ENCODE measurements at regions not wholly inside any gene's neighbourhood (a gene's known extent, or its start where the extent isn't known, plus 50 kb on each side); places are given as distances from the start of the nearest gene placed in this dataset.

DNA sequence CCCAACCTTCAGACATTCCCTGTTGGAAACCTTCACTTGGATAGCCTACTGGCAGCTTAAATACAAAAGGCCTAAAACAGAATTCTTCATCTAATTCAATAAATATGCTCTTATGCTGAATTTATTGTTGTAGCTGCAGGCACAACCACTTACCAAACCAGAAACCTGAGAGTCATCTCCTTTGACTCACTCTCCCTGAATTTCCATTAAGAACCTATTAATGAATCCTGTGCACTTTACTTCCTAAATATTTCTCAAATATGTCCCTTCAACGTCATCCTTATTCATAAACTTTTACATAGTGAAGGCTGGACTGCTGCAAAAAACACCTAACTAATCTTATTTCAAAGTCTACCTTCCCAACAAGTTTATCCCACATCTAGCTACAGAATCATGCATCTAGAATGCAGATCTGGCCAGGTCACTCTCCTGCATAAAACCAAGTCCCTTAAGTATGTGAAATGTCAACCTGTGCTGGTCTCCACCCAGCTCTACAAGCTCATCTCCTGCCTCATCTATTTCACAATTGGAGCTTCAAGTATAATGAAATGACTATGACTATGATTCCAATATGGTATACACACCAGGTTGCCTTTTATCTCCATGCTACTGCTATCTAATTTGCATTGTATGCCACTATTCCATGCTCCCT is 354.2 kb downstream of the ZEB2 start:
- Histone ChIP-seq H3K9ac (no peak overlapping the region), H4K20me1 (ENCODE audit: low read depth) (no peaks in the 10 kb centered on the region), H3K27ac (no peak overlapping the region), H3K4me3 (no peak overlapping the region), H3K79me2 (ENCODE audit: low read depth) (no peaks in the 10 kb centered on the region), H3F3A (ENCODE audit: low read depth) (no peaks in the 10 kb centered on the region), H3K4me2 (no peak overlapping the region), H3K27me3 (no peaks in the 10 kb centered on the region), H3K9me3 (ENCODE audit: low read depth) (no peaks in the 10 kb centered on the region), H3K4me1 (no peaks in the 10 kb centered on the region), H2AFZ (replicated peaks) (no peak overlapping the region), H3K36me3 (no peaks in the 10 kb centered on the region)
- Mint-ChIP-seq H3K9me3 (no peaks in the 10 kb centered on the region), H3K27me3 (ENCODE audit: insufficient read depth, low read depth) (peaks cover 2% of the 10 kb centered on the region), H3K36me3 (peaks cover 2% of the 10 kb centered on the region), H3K27ac (no peak overlapping the region), H3K4me3 (no peak overlapping the region), H3K4me1 (no peaks in the 10 kb centered on the region)
- DNase-seq (ENCODE audit: low spot score), result no peak
- TF ChIP-seq, protein P1, sequence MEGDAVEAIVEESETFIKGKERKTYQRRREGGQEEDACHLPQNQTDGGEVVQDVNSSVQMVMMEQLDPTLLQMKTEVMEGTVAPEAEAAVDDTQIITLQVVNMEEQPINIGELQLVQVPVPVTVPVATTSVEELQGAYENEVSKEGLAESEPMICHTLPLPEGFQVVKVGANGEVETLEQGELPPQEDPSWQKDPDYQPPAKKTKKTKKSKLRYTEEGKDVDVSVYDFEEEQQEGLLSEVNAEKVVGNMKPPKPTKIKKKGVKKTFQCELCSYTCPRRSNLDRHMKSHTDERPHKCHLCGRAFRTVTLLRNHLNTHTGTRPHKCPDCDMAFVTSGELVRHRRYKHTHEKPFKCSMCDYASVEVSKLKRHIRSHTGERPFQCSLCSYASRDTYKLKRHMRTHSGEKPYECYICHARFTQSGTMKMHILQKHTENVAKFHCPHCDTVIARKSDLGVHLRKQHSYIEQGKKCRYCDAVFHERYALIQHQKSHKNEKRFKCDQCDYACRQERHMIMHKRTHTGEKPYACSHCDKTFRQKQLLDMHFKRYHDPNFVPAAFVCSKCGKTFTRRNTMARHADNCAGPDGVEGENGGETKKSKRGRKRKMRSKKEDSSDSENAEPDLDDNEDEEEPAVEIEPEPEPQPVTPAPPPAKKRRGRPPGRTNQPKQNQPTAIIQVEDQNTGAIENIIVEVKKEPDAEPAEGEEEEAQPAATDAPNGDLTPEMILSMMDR (IDR thresholded peaks at IDR 0.05), result no peak
- TF ChIP-seq EZH2 (IDR thresholded peaks at IDR 0.05) (no peak), EZH2phosphoT487 (IDR thresholded peaks at IDR 0.05) (no peak)

DNA sequence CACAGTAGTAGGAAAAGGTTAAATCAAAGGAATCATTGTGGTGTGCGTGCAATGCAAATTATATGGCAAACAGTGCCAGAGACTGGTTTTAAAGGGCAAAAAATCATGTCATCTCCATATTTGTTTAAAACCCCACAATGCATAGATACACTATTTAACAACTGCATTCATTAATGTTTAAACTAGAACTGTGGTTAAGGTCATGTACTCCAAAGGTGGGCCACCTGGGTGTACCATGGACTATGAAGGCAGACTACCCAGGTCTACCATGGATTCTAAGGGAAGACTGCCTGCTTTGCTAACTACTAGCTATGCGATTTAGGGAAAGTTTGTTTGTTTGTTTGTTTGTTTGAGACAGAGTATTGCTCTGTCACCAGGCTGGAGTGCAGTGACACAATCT is 356.3 kb downstream of the ZEB2 start:
- no peaks in the 10 kb centered on the region for H3K4me1 Mint-ChIP-seq
- H3K4me3 Mint-ChIP-seq, result no peak overlapping the region

DNA sequence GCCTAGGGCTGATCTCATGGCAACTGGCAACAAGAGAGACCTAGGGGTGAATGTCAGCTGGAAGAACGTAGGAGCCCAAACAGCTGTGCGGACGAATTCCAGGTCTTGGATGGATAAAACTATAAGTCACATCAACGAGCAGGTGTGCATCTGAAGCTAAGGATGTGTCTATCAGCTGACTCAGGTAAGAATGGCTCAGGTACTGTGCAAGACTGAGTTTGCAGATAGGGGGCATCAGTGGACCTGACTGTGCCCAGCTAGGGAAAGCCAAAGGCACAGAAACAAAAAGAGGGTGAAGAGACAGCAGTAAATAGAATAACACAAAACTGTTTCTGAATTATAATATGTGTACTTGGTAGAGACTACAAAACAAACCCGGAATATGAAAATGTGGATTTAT is 357.3 kb downstream of the ZEB2 start:
- Histone ChIP-seq H3K79me2 (ENCODE audit: low read depth) (no peaks in the 10 kb centered on the region), H3K36me3 (no peaks in the 10 kb centered on the region), H4K20me1 (ENCODE audit: low read depth) (no peaks in the 10 kb centered on the region), H3K9ac (no peak overlapping the region), H3K9me3 (ENCODE audit: low read depth) (no peaks in the 10 kb centered on the region), H3K4me2 (no peak overlapping the region), H2AFZ (replicated peaks) (no peak overlapping the region), H3K4me1 (no peaks in the 10 kb centered on the region), H3K27ac (no peak overlapping the region), H3K4me3 (no peak overlapping the region), H3F3A (ENCODE audit: low read depth) (no peaks in the 10 kb centered on the region), H3K27me3 (no peaks in the 10 kb centered on the region)
- H3K4me3 Mint-ChIP-seq, result no peak overlapping the region
- H3K9me3 Mint-ChIP-seq, result no peaks in the 10 kb centered on the region
- H3K27me3 Mint-ChIP-seq (ENCODE audit: insufficient read depth, low read depth), result peaks cover 2% of the 10 kb centered on the region
- no peak for TF ChIP-seq EZH2 (IDR thresholded peaks at IDR 0.05)
- TF ChIP-seq, protein P1 (IDR thresholded peaks at IDR 0.05), result peak; percentile 62
- peak; percentile 45 for DNase-seq (ENCODE audit: low spot score)
- H3K27ac Mint-ChIP-seq, result no peak overlapping the region
- H3K36me3 Mint-ChIP-seq, result peaks cover 2% of the 10 kb centered on the region
- H3K4me1 Mint-ChIP-seq, result no peaks in the 10 kb centered on the region

More for the DNA sequence above, 356.3 kb downstream of the ZEB2 start:
- H3K36me3 Mint-ChIP-seq, result peaks cover 2% of the 10 kb centered on the region
- no peak overlapping the region for H2AFZ ChIP-seq (replicated peaks)
- H3K79me2 ChIP-seq (ENCODE audit: low read depth), result no peaks in the 10 kb centered on the region
- TF ChIP-seq EZH2 (IDR thresholded peaks at IDR 0.05) (no peak), EZH2phosphoT487 (IDR thresholded peaks at IDR 0.05) (no peak)
- TF ChIP-seq, protein P1 (IDR thresholded peaks at IDR 0.05), result no peak
- no peak overlapping the region for H3K4me3 ChIP-seq
- no peaks in the 10 kb centered on the region for H3K27me3 ChIP-seq
- no peaks in the 10 kb centered on the region for H3K4me1 ChIP-seq
- no peaks in the 10 kb centered on the region for H3F3A ChIP-seq (ENCODE audit: low read depth)
- H3K9me3 ChIP-seq (ENCODE audit: low read depth), result no peaks in the 10 kb centered on the region
- no peaks in the 10 kb centered on the region for H3K36me3 ChIP-seq
- H3K27me3 Mint-ChIP-seq (ENCODE audit: insufficient read depth, low read depth), result peaks cover 2% of the 10 kb centered on the region
- H3K27ac Mint-ChIP-seq, result no peak overlapping the region
- no peaks in the 10 kb centered on the region for H3K9me3 Mint-ChIP-seq
- no peak overlapping the region for H3K27ac ChIP-seq
- DNase-seq (ENCODE audit: low spot score), result no peak
- no peaks in the 10 kb centered on the region for H4K20me1 ChIP-seq (ENCODE audit: low read depth)
- H3K4me2 ChIP-seq, result no peak overlapping the region
- H3K9ac ChIP-seq, result no peak overlapping the region

Measured in neural progenitor cell (in vitro differentiated cells).